ENCODE measurements at regions not wholly inside any gene's neighbourhood (a gene's known extent, or its start where the extent isn't known, plus 50 kb on each side); places are given as distances from the start of the nearest gene placed in this dataset.

GRCh38 chr5:93122446-93122845 lies 458.6 kb downstream of the NR2F1-AS1 start:
- TF ChIP-seq TAF1 (IDR thresholded peaks at IDR 0.05; ENCODE audit: low read depth), result no peak
- TF ChIP-seq REST (IDR thresholded peaks at IDR 0.05; ENCODE audit: low read depth), result no peak
- no peak for TF ChIP-seq EP300 (IDR thresholded peaks at IDR 0.05; ENCODE audit: borderline replicate concordance)
- TF ChIP-seq YY1 (IDR thresholded peaks at IDR 0.05; ENCODE audit: low read depth), result no peak
- TF ChIP-seq USF1 (IDR thresholded peaks at IDR 0.05), result no peak
- TF ChIP-seq TEAD4 (IDR thresholded peaks at IDR 0.05), result no peak
- TF ChIP-seq EGR1 (IDR thresholded peaks at IDR 0.05), result no peak
- TF ChIP-seq ZBTB7A (IDR thresholded peaks at IDR 0.05; ENCODE audit: low read depth), result no peak
- no peak for TF ChIP-seq TCF12 (IDR thresholded peaks at IDR 0.05; ENCODE audit: low read depth)

- TF ChIP-seq RAD21 (IDR thresholded peaks at IDR 0.05; ENCODE audit: low read depth) (no peak), FOXM1 (IDR thresholded peaks at IDR 0.05; ENCODE audit: borderline replicate concordance, low read depth) (no peak), TAF1 (IDR thresholded peaks at IDR 0.05; ENCODE audit: low read depth) (no peak), NFIC (IDR thresholded peaks at IDR 0.05) (no peak), CREB1 (IDR thresholded peaks at IDR 0.05; ENCODE audit: low read depth) (no peak), ZBTB7A (IDR thresholded peaks at IDR 0.05; ENCODE audit: low read depth) (no peak), EGR1 (IDR thresholded peaks at IDR 0.05) (no peak), TEAD4 (IDR thresholded peaks at IDR 0.05) (no peak), USF1 (IDR thresholded peaks at IDR 0.05) (no peak), MAX (IDR thresholded peaks at IDR 0.05) (no peak), REST (IDR thresholded peaks at IDR 0.05; ENCODE audit: low read depth) (no peak), EP300 (IDR thresholded peaks at IDR 0.05; ENCODE audit: borderline replicate concordance) (no peak), YY1 (IDR thresholded peaks at IDR 0.05; ENCODE audit: low read depth) (no peak), CEBPB (IDR thresholded peaks at IDR 0.05) (no peak)
These were observed 460.2 kb downstream of the NR2F1-AS1 start for GRCh38 chr5:93120771-93121170.

GRCh38 chr5:93120051-93120450 lies 461.0 kb downstream of the NR2F1-AS1 start:
- TF ChIP-seq REST (IDR thresholded peaks at IDR 0.05; ENCODE audit: low read depth), result no peak
- TF ChIP-seq TCF12 (IDR thresholded peaks at IDR 0.05; ENCODE audit: low read depth), result no peak

- no peak for TF ChIP-seq RAD21 (IDR thresholded peaks at IDR 0.05; ENCODE audit: low read depth)
- TF ChIP-seq YY1 (IDR thresholded peaks at IDR 0.05; ENCODE audit: low read depth), result no peak
- TF ChIP-seq FOXM1 (IDR thresholded peaks at IDR 0.05; ENCODE audit: borderline replicate concordance, low read depth), result no peak
- no peak for TF ChIP-seq ZBTB7A (IDR thresholded peaks at IDR 0.05; ENCODE audit: low read depth)
- TF ChIP-seq USF1 (IDR thresholded peaks at IDR 0.05), result no peak
- TF ChIP-seq EGR1 (IDR thresholded peaks at IDR 0.05), result no peak
- TF ChIP-seq CREB1 (IDR thresholded peaks at IDR 0.05; ENCODE audit: low read depth), result no peak
- no peak for TF ChIP-seq TCF12 (IDR thresholded peaks at IDR 0.05; ENCODE audit: low read depth)
- TF ChIP-seq NFIC (IDR thresholded peaks at IDR 0.05), result no peak
- no peak for TF ChIP-seq TEAD4 (IDR thresholded peaks at IDR 0.05)
- TF ChIP-seq REST (IDR thresholded peaks at IDR 0.05; ENCODE audit: low read depth), result no peak
- TF ChIP-seq CEBPB (IDR thresholded peaks at IDR 0.05), result no peak
- TF ChIP-seq EP300 (IDR thresholded peaks at IDR 0.05; ENCODE audit: borderline replicate concordance), result no peak
- no peak for TF ChIP-seq MAX (IDR thresholded peaks at IDR 0.05)
- TF ChIP-seq TAF1 (IDR thresholded peaks at IDR 0.05; ENCODE audit: low read depth), result no peak
These were observed 463.1 kb downstream of the NR2F1-AS1 start for GRCh38 chr5:93117751-93118531.
